ENCODE measurements at regions not wholly inside any gene's neighbourhood (a gene's known extent, or its start where the extent isn't known, plus 50 kb on each side); places are given as distances from the start of the nearest gene placed in this dataset.
"Not testable (repeated sequence)": the region's sequence is repeated elsewhere in the genome, so short reads cannot be mapped to it uniquely, and the experiment has no call there.

- no peak overlapping the region for H3K4me3 Mint-ChIP-seq
- H3K9me3 Mint-ChIP-seq = no peaks in the 10 kb centered on the region
- H3K4me1 Mint-ChIP-seq = no peaks in the 10 kb centered on the region
- no peak for DNase-seq
- CTCF ChIA-PET = no interaction called here
- H3K36me3 Mint-ChIP-seq = no peaks in the 10 kb centered on the region
- no peak overlapping the region for H3K27ac Mint-ChIP-seq
- H3K27me3 Mint-ChIP-seq = no peaks in the 10 kb centered on the region
These were observed 442.5 kb upstream of the ARRDC3 start for GRCh38 chr5:91825618-91826017.

- no peak for DNase-seq
- Mint-ChIP-seq H3K27me3 (no peaks in the 10 kb centered on the region), H3K4me3 (no peak overlapping the region), H3K27ac (no peak overlapping the region), H3K9me3 (no peaks in the 10 kb centered on the region), H3K36me3 (no peaks in the 10 kb centered on the region), H3K4me1 (no peaks in the 10 kb centered on the region)
- CTCF ChIA-PET = no interaction called here
These were observed 441.3 kb upstream of the ARRDC3 start for GRCh38 chr5:91824406-91824805.

GRCh38 chr5:91820874-91821273, 437.8 kb upstream of the ARRDC3 start:
- H3K27ac Mint-ChIP-seq = no peak overlapping the region
- H3K4me1 Mint-ChIP-seq = no peaks in the 10 kb centered on the region
- DNase-seq = no peak
- no peak overlapping the region for H3K4me3 Mint-ChIP-seq
- no peaks in the 10 kb centered on the region for H3K27me3 Mint-ChIP-seq
- no peaks in the 10 kb centered on the region for H3K9me3 Mint-ChIP-seq
- no peaks in the 10 kb centered on the region for H3K36me3 Mint-ChIP-seq
- CTCF ChIA-PET = no interaction called here

- no peak for DNase-seq
- no peak overlapping the region for H3K4me3 Mint-ChIP-seq
- no peaks in the 10 kb centered on the region for H3K9me3 Mint-ChIP-seq
- no peaks in the 10 kb centered on the region for H3K36me3 Mint-ChIP-seq
- no peaks in the 10 kb centered on the region for H3K27me3 Mint-ChIP-seq
- CTCF ChIA-PET = no interaction called here
- no peak overlapping the region for H3K27ac Mint-ChIP-seq
- no peaks in the 10 kb centered on the region for H3K4me1 Mint-ChIP-seq
These were observed 433.6 kb upstream of the ARRDC3 start for GRCh38 chr5:91816681-91817080.

- no peak for DNase-seq
- H3K36me3 Mint-ChIP-seq = no peaks in the 10 kb centered on the region
- peaks cover 13% of the 10 kb centered on the region for H3K9me3 Mint-ChIP-seq
- H3K4me1 Mint-ChIP-seq = no peaks in the 10 kb centered on the region
- CTCF ChIA-PET = no interaction called here
- no peaks in the 10 kb centered on the region for H3K27me3 Mint-ChIP-seq
- H3K4me3 Mint-ChIP-seq = no peak overlapping the region
- H3K27ac Mint-ChIP-seq = no peak overlapping the region
These were observed 414.5 kb upstream of the ARRDC3 start for GRCh38 chr5:91797576-91797975.

- Mint-ChIP-seq H3K27ac (no peak overlapping the region), H3K36me3 (no peaks in the 10 kb centered on the region), H3K4me1 (no peaks in the 10 kb centered on the region), H3K27me3 (no peaks in the 10 kb centered on the region), H3K4me3 (no peak overlapping the region), H3K9me3 (peaks cover 6% of the 10 kb centered on the region)
- CTCF ChIA-PET = no interaction called here
- DNase-seq = no peak
These were observed 411.9 kb upstream of the ARRDC3 start for GRCh38 chr5:91794856-91795548.

GRCh38 chr5:91794455-91794854, 411.3 kb upstream of the ARRDC3 start:
- Mint-ChIP-seq H3K36me3 (no peaks in the 10 kb centered on the region), H3K27ac (no peak overlapping the region), H3K4me1 (no peaks in the 10 kb centered on the region), H3K27me3 (no peaks in the 10 kb centered on the region), H3K9me3 (peaks cover 4% of the 10 kb centered on the region), H3K4me3 (no peak overlapping the region)
- no peak for DNase-seq
- CTCF ChIA-PET = no interaction called here

- no peaks in the 10 kb centered on the region for H3K36me3 Mint-ChIP-seq
- CTCF ChIA-PET = no interaction called here
- H3K9me3 Mint-ChIP-seq = peaks cover 6% of the 10 kb centered on the region
- no peak overlapping the region for H3K4me3 Mint-ChIP-seq
- H3K27ac Mint-ChIP-seq = no peak overlapping the region
- H3K4me1 Mint-ChIP-seq = no peaks in the 10 kb centered on the region
- no peaks in the 10 kb centered on the region for H3K27me3 Mint-ChIP-seq
- DNase-seq = no peak
These were observed 404.6 kb upstream of the ARRDC3 start for GRCh38 chr5:91787718-91788117.

- H3K4me3 Mint-ChIP-seq = no peak overlapping the region
- no peaks in the 10 kb centered on the region for H3K4me1 Mint-ChIP-seq
- H3K27ac Mint-ChIP-seq = no peak overlapping the region
- no peaks in the 10 kb centered on the region for H3K27me3 Mint-ChIP-seq
- DNase-seq = no peak
- CTCF ChIA-PET = no interaction called here
- peaks cover 3% of the 10 kb centered on the region for H3K9me3 Mint-ChIP-seq
- H3K36me3 Mint-ChIP-seq = no peaks in the 10 kb centered on the region
These were observed 394.6 kb upstream of the ARRDC3 start for GRCh38 chr5:91777671-91778070.

- Mint-ChIP-seq H3K27ac (no peak overlapping the region), H3K9me3 (no peaks in the 10 kb centered on the region), H3K4me1 (no peaks in the 10 kb centered on the region), H3K4me3 (no peak overlapping the region), H3K36me3 (no peaks in the 10 kb centered on the region), H3K27me3 (no peaks in the 10 kb centered on the region)
- DNase-seq = no peak
- CTCF ChIA-PET = no interaction called here
These were observed 393.1 kb upstream of the ARRDC3 start for GRCh38 chr5:91776249-91776648.

GRCh38 chr5:91770400-91770799, 387.3 kb upstream of the ARRDC3 start:
- no peak overlapping the region for H3K27ac Mint-ChIP-seq
- H3K4me3 Mint-ChIP-seq = no peak overlapping the region
- DNase-seq = no peak
- no peaks in the 10 kb centered on the region for H3K4me1 Mint-ChIP-seq
- no peaks in the 10 kb centered on the region for H3K36me3 Mint-ChIP-seq
- no peaks in the 10 kb centered on the region for H3K27me3 Mint-ChIP-seq
- CTCF ChIA-PET = no interaction called here
- H3K9me3 Mint-ChIP-seq = no peaks in the 10 kb centered on the region

- H3K27me3 Mint-ChIP-seq, H3K27ac Mint-ChIP-seq, CTCF ChIA-PET, H3K9me3 Mint-ChIP-seq, H3K36me3 Mint-ChIP-seq, H3K4me3 Mint-ChIP-seq, H3K4me1 Mint-ChIP-seq, DNase-seq: not testable (repeated sequence)
These were observed 374.3 kb upstream of the ARRDC3 start for GRCh38 chr5:91757383-91757782.

GRCh38 chr5:91754990-91755389, 371.9 kb upstream of the ARRDC3 start:
- no peaks in the 10 kb centered on the region for H3K27me3 Mint-ChIP-seq
- no peaks in the 10 kb centered on the region for H3K36me3 Mint-ChIP-seq
- H3K4me1 Mint-ChIP-seq = no peaks in the 10 kb centered on the region
- H3K27ac Mint-ChIP-seq = no peak overlapping the region
- no peak for DNase-seq
- CTCF ChIA-PET = no interaction called here
- peaks cover 5% of the 10 kb centered on the region for H3K9me3 Mint-ChIP-seq
- no peak overlapping the region for H3K4me3 Mint-ChIP-seq

- H3K9me3 Mint-ChIP-seq, H3K36me3 Mint-ChIP-seq, H3K4me1 Mint-ChIP-seq, H3K27me3 Mint-ChIP-seq, H3K27ac Mint-ChIP-seq, CTCF ChIA-PET, DNase-seq, H3K4me3 Mint-ChIP-seq: not testable (repeated sequence)
These were observed 361.4 kb upstream of the ARRDC3 start for GRCh38 chr5:91744470-91744869.

- H3K27me3 Mint-ChIP-seq = no peaks in the 10 kb centered on the region
- H3K4me1 Mint-ChIP-seq = no peaks in the 10 kb centered on the region
- no peak overlapping the region for H3K4me3 Mint-ChIP-seq
- no peak overlapping the region for H3K27ac Mint-ChIP-seq
- CTCF ChIA-PET = no interaction called here
- peaks cover 3% of the 10 kb centered on the region for H3K9me3 Mint-ChIP-seq
- H3K36me3 Mint-ChIP-seq = no peaks in the 10 kb centered on the region
- no peak for DNase-seq
These were observed 359.4 kb upstream of the ARRDC3 start for GRCh38 chr5:91742550-91742949.
